GM12878 (cell line): ENCODE measurements at regions not wholly inside any gene's neighbourhood (a gene's known extent, or its start where the extent isn't known, plus 50 kb on each side); places are given as distances from the start of the nearest gene placed in this dataset.

ENCODE experiments used
- ATAC-seq: fragments of 200-7000 bp; cut with Tn5 transposase; 3 replicates; pipeline ENCODE4 v1.9.1; 2020; ENCODE audit warnings: mild to moderate bottlenecking, moderate library complexity
- BruUV-seq: library from RNA; stranded (reverse); fragments of 400-500 nt; replicated peaks from 2 replicates; lab custom pipeline; 2021; lab: Mats Ljungman, UMichigan
- CTCF ChIA-PET: fragments of 300-600 bp; sonication (Branson Sonifier 250); formaldehyde crosslinking; extraction: SDS; loops from one replicate; lab custom pipeline; 2021; ENCODE audit warnings: inconsistent platforms; lab: Yijun Ruan, JAX
- POLR2A ChIA-PET: fragments of 350-600 bp; formaldehyde crosslinking; extraction: SDS; loops from one replicate; lab custom pipeline; 2021; ENCODE audit warnings: inconsistent platforms; lab: Charles Lee
- RAD21 ChIA-PET: fragments of 300-600 bp; sonication (Branson Sonifier 250); formaldehyde crosslinking; loops from one replicate; lab custom pipeline; 2023; ENCODE audit warnings: antibody characterized with exemption; ENCODE audit not compliant: unreplicated experiment; lab: Charles Lee
- SMC1A ChIA-PET: fragments of 300-600 bp; sonication (Branson Sonifier 250); formaldehyde crosslinking; loops from one replicate; lab custom pipeline; 2023; ENCODE audit not compliant: unreplicated experiment, uncharacterized antibody; lab: Charles Lee
- DNase-seq: peaks from one replicate; pipeline ENCODE4 v3.0.0-alpha.2; 2011; ENCODE audit warnings: low read depth, low spot score
- FAIRE-seq: peaks from 3 replicates; lab custom pipeline; 2011; peaks lifted over from hg19 to GRCh38; lab: Jason Lieb, UNC
- H2AFZ ChIP-seq: 2 replicates; pipeline ENCODE4 v1.6.0; 2011; ENCODE audit warnings: low read depth, low read length, control low read depth; ENCODE audit not compliant: control insufficient read depth
- H3K27ac ChIP-seq: 2 replicates; pipeline ENCODE4 v1.5.1; 2011; ENCODE audit warnings: control low read depth; ENCODE audit not compliant: control insufficient read depth, insufficient read depth
- H3K27me3 ChIP-seq, 2 experiments: replicated peaks in 1 of 2; 2 replicates each; pipeline versions ENCODE4 v1.6.0 to v1.6.1; 2011; ENCODE audit warnings: low read length in 1 of 2; ENCODE audit not compliant: control insufficient read depth in 2 of 2, insufficient read depth in 2 of 2
- H3K36me3 ChIP-seq, 2 experiments: 2 replicates each; pipeline ENCODE4 v1.5.1; 2011; ENCODE audit warnings: low read length in 1 of 2; ENCODE audit not compliant: control insufficient read depth in 2 of 2, insufficient read depth in 2 of 2
- H3K4me1 ChIP-seq: 2 replicates; pipeline ENCODE4 v1.6.1; 2011; ENCODE audit warnings: mild to moderate bottlenecking, low read length, moderate library complexity, mixed read lengths; ENCODE audit not compliant: control insufficient read depth, insufficient read depth
- H3K4me2 ChIP-seq: 2 replicates; pipeline ENCODE4 v1.6.0; 2011; ENCODE audit warnings: control low read depth; ENCODE audit not compliant: control insufficient read depth, insufficient read depth
- H3K4me3 ChIP-seq: fragments of 200-600 bp; sonication (generic); 2 replicates; pipeline ENCODE4 v1.5.1; 2016
- H3K79me2 ChIP-seq: 2 replicates; pipeline ENCODE4 v1.6.0; 2011; ENCODE audit warnings: low read length; ENCODE audit not compliant: control insufficient read depth, insufficient read depth
- H3K9ac ChIP-seq: 2 replicates; pipeline ENCODE4 v1.8.0; 2011; ENCODE audit warnings: low read length, control low read depth, mixed read lengths; ENCODE audit not compliant: control insufficient read depth, insufficient read depth
- H3K9me3 ChIP-seq: replicated peaks from 3 replicates; pipeline ENCODE4 v1.5.1; 2011; ENCODE audit warnings: mild to moderate bottlenecking, low read length; ENCODE audit not compliant: control insufficient read depth, insufficient read depth
- H4K20me1 ChIP-seq: 2 replicates; pipeline ENCODE4 v1.6.0; 2011; ENCODE audit not compliant: control insufficient read depth, insufficient read depth
- CBX3 ChIP-seq: fragments of 200-600 bp; sonication (generic); IDR thresholded peaks from 2 replicates; pipeline ENCODE4 v1.6.1; 2016; ENCODE audit warnings: low read depth, borderline replicate concordance
- EGR1 ChIP-seq, 2 experiments: IDR thresholded peaks; 1 replicate in 1 of 2; 2 replicates in 1 of 2; pipeline ENCODE4 v1.6.1; 2011 to 2012; ENCODE audit warnings: low read depth in 2 of 2, low read length in 2 of 2, borderline replicate concordance in 1 of 2, mild to moderate bottlenecking in 1 of 2, moderate library complexity in 1 of 2
- JUND ChIP-seq: IDR thresholded peaks from 2 replicates; pipeline ENCODE4 v1.6.1; 2012; ENCODE audit warnings: low read depth, mild to moderate bottlenecking, low read length, improper control_type of control experiment, moderate library complexity
- MTA2 ChIP-seq: fragments of 450-650 bp; IDR thresholded peaks from 2 replicates; pipeline ENCODE4 v1.6.1; 2016; ENCODE audit warnings: low read depth, mild to moderate bottlenecking, moderate library complexity
- NFXL1 ChIP-seq: fragments of 450-650 bp; IDR thresholded peaks from 2 replicates; pipeline ENCODE4 v1.6.1; 2017; ENCODE audit warnings: antibody characterized with exemption, mild to moderate bottlenecking, borderline replicate concordance
- RBBP5 ChIP-seq: fragments of 200-600 bp; sonication (generic); conservative IDR thresholded peaks from 2 replicates; pipeline ENCODE4 v1.6.1; 2016
- SMC3 ChIP-seq: IDR thresholded peaks from 2 replicates; pipeline ENCODE4 v1.6.1; 2011; ENCODE audit warnings: low read length, improper control_type of control experiment, borderline replicate concordance
- TCF7 ChIP-seq: IDR thresholded peaks from 2 replicates; pipeline ENCODE4 v1.6.1; 2014; ENCODE audit warnings: antibody characterized with exemption, borderline replicate concordance
- WGBS: methylation state at CpG from one replicate; pipeline ENCODE4 v1.1.6; 2016; ENCODE audit warnings: low lambda C conversion rate; ENCODE audit not compliant: insufficient replicate concordance, insufficient coverage; ENCODE audit errors: missing lambda C conversion rate; 5-methylcytosine and 5-hydroxymethylcytosine counted together
- in situ Hi-C: fragments of 300-500 bp; cut with MboI; formaldehyde crosslinking; loops from 9 replicates; pipeline ENCODE4 v1.14.3; 2018; ENCODE audit warnings: mixed read lengths
- intact Hi-C: fragments of 100-400 bp; cut with micrococcal nuclease; formaldehyde crosslinking; loops from one replicate; pipeline ENCODE4 v1.14.2; 2022; ENCODE audit not compliant: unreplicated experiment
- TF ChIP-seq, protein P1 (sequence below): fragments of 450-650 bp; IDR thresholded peaks from 2 replicates; pipeline ENCODE4 v1.6.1; 2017; ENCODE audit warnings: antibody characterized with exemption, mild to moderate bottlenecking, moderate library complexity
- TF ChIP-seq, protein P2 (sequence below): fragments of 450-650 bp; conservative IDR thresholded peaks from 2 replicates; pipeline ENCODE4 v1.6.1; 2017; ENCODE audit warnings: mild to moderate bottlenecking, moderate library complexity
- TF ChIP-seq, protein P3 (sequence below): fragments of 150-350 bp; IDR thresholded peaks from 2 replicates; pipeline ENCODE4 v1.6.1; 2014; ENCODE audit warnings: mild to moderate bottlenecking, low read depth, low read length

GRCh38 chr18:60980422-60981005 lies 352.7 kb upstream of the CDH20 start:
- SMC1A ChIA-PET: no interaction called here
- Histone ChIP-seq H3K9ac (no peak overlapping the region), H3K27me3 (no peaks in the 10 kb centered on the region), H4K20me1 (no peaks in the 10 kb centered on the region), H3K36me3 (no peaks in the 10 kb centered on the region), H3K79me2 (no peaks in the 10 kb centered on the region), H3K27ac (no peak overlapping the region), H3K4me3 (no peak overlapping the region), H3K9me3 (no peaks in the 10 kb centered on the region), H2AFZ (no peak overlapping the region), H3K4me1 (no peaks in the 10 kb centered on the region), H3K4me2 (no peak overlapping the region)
- FAIRE-seq (no peak), DNase-seq (no peak), ATAC-seq (no peak)
- TF ChIP-seq, protein P1, sequence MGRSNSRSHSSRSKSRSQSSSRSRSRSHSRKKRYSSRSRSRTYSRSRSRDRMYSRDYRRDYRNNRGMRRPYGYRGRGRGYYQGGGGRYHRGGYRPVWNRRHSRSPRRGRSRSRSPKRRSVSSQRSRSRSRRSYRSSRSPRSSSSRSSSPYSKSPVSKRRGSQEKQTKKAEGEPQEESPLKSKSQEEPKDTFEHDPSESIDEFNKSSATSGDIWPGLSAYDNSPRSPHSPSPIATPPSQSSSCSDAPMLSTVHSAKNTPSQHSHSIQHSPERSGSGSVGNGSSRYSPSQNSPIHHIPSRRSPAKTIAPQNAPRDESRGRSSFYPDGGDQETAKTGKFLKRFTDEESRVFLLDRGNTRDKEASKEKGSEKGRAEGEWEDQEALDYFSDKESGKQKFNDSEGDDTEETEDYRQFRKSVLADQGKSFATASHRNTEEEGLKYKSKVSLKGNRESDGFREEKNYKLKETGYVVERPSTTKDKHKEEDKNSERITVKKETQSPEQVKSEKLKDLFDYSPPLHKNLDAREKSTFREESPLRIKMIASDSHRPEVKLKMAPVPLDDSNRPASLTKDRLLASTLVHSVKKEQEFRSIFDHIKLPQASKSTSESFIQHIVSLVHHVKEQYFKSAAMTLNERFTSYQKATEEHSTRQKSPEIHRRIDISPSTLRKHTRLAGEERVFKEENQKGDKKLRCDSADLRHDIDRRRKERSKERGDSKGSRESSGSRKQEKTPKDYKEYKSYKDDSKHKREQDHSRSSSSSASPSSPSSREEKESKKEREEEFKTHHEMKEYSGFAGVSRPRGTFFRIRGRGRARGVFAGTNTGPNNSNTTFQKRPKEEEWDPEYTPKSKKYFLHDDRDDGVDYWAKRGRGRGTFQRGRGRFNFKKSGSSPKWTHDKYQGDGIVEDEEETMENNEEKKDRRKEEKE: no peak
- TF ChIP-seq TCF7 (no peak), SMC3 (no peak), MTA2 (no peak), EGR1 (IDR thresholded peaks at IDR 0.05; ENCODE audit: borderline replicate concordance in 1 of 2, low read depth in 2 of 2, low read length in 2 of 2) (no peak), RBBP5 (no peak), NFXL1 (no peak), JUND (no peak), CBX3 (no peak)
- TF ChIP-seq, protein P2, sequence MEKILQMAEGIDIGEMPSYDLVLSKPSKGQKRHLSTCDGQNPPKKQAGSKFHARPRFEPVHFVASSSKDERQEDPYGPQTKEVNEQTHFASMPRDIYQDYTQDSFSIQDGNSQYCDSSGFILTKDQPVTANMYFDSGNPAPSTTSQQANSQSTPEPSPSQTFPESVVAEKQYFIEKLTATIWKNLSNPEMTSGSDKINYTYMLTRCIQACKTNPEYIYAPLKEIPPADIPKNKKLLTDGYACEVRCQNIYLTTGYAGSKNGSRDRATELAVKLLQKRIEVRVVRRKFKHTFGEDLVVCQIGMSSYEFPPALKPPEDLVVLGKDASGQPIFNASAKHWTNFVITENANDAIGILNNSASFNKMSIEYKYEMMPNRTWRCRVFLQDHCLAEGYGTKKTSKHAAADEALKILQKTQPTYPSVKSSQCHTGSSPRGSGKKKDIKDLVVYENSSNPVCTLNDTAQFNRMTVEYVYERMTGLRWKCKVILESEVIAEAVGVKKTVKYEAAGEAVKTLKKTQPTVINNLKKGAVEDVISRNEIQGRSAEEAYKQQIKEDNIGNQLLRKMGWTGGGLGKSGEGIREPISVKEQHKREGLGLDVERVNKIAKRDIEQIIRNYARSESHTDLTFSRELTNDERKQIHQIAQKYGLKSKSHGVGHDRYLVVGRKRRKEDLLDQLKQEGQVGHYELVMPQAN: no peak
- TF ChIP-seq, protein P3, sequence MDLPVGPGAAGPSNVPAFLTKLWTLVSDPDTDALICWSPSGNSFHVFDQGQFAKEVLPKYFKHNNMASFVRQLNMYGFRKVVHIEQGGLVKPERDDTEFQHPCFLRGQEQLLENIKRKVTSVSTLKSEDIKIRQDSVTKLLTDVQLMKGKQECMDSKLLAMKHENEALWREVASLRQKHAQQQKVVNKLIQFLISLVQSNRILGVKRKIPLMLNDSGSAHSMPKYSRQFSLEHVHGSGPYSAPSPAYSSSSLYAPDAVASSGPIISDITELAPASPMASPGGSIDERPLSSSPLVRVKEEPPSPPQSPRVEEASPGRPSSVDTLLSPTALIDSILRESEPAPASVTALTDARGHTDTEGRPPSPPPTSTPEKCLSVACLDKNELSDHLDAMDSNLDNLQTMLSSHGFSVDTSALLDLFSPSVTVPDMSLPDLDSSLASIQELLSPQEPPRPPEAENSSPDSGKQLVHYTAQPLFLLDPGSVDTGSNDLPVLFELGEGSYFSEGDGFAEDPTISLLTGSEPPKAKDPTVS: no peak
- POLR2A ChIA-PET: no interaction called here
- no TSS peak for BruUV-seq
- in situ Hi-C loops: no loop called here
- WGBS: 49% methylated on average over 2 of the region's 2 CpGs
- RAD21 ChIA-PET: no interaction called here
- CTCF ChIA-PET: no interaction called here
- intact Hi-C loops: no loop called here
